Peyer's patch (tissue), 4 donors: ENCODE measurements at regions not wholly inside any gene's neighbourhood (a gene's known extent, or its start where the extent isn't known, plus 50 kb on each side); places are given as distances from the start of the nearest gene placed in this dataset.

Source experiments
- DNase-seq, 3 donors: peaks; one replicate each; pipeline ENCODE4 v3.0.0-alpha.2; 2017 to 2019
- H3K27ac ChIP-seq, 4 donors: fragments of 200-600 bp; sonication (generic); one replicate each; pipeline ENCODE4 v1.5.1; 2016 to 2019
- H3K27me3 ChIP-seq, 2 donors: fragments of 200-600 bp; sonication (generic); one replicate each; pipeline ENCODE4 v1.5.1; 2019
- H3K36me3 ChIP-seq, 3 donors: fragments of 200-600 bp; sonication (generic); one replicate each; pipeline ENCODE4 v1.5.1; 2016 to 2019
- H3K4me1 ChIP-seq, 4 donors: fragments of 200-600 bp; sonication (generic); one replicate each; pipeline ENCODE4 v1.5.1; 2016 to 2019
- H3K4me3 ChIP-seq, 4 donors: fragments of 200-600 bp; sonication (generic); 1 replicate in 3 of 4; 2 replicates in 1 of 4; pipeline ENCODE4 v1.5.1; 2016 to 2019; ENCODE audit warnings: mild to moderate bottlenecking in 1 of 4
- H3K9me3 ChIP-seq, 4 donors: fragments of 200-600 bp; sonication (generic); one replicate each; pipeline ENCODE4 v1.5.1; 2016 to 2019; ENCODE audit warnings: mild to moderate bottlenecking in 1 of 4
- CTCF ChIP-seq, 6 experiments: fragments of 450-650 bp in 4 of 6; fragments of 200-600 bp in 2 of 6; sonication (generic) in 1 of 6; IDR thresholded peaks; one replicate each; pipeline ENCODE4 v1.5.1; 2017 to 2019; ENCODE audit warnings: antibody characterized with exemption in 6 of 6, mild to moderate bottlenecking in 3 of 6, moderate library complexity in 1 of 6
- POLR2A ChIP-seq, 2 donors: fragments of 450-650 bp; IDR thresholded peaks; one replicate each; pipeline ENCODE4 v1.5.1; 2017; ENCODE audit warnings: antibody characterized with exemption in 2 of 2, mild to moderate bottlenecking in 2 of 2, moderate library complexity in 2 of 2

- Histone ChIP-seq H3K36me3 (no peaks in the 10 kb centered on the region), H3K4me1 (no peaks in the 10 kb centered on the region), H3K4me3 (no peak overlapping the region), H3K9me3 (no peaks in the 10 kb centered on the region), H3K27me3 (no peaks in the 10 kb centered on the region), H3K27ac (no peak overlapping the region)
- TF ChIP-seq CTCF (IDR thresholded peaks at IDR 0.05) (no peak), POLR2A (IDR thresholded peaks at IDR 0.05) (no peak)
- no peak for DNase-seq
Observed at GRCh38 chr6:9468277-9468676, 946.6 kb downstream of the TFAP2A start.

- Histone ChIP-seq H3K9me3 (no peaks in the 10 kb centered on the region), H3K36me3 (no peaks in the 10 kb centered on the region), H3K27ac (no peak overlapping the region), H3K4me1 (no peaks in the 10 kb centered on the region), H3K27me3 (no peaks in the 10 kb centered on the region), H3K4me3 (no peak overlapping the region)
- no peak for DNase-seq
- TF ChIP-seq POLR2A (IDR thresholded peaks at IDR 0.05) (no peak), CTCF (IDR thresholded peaks at IDR 0.05) (no peak)
Observed at GRCh38 chr6:9467741-9468140, 947.1 kb downstream of the TFAP2A start.

GRCh38 chr6:9464583-9464982 is 950.3 kb downstream of the TFAP2A start:
- TF ChIP-seq POLR2A (IDR thresholded peaks at IDR 0.05), result no peak
- TF ChIP-seq CTCF (IDR thresholded peaks at IDR 0.05), result no peak

DNA sequence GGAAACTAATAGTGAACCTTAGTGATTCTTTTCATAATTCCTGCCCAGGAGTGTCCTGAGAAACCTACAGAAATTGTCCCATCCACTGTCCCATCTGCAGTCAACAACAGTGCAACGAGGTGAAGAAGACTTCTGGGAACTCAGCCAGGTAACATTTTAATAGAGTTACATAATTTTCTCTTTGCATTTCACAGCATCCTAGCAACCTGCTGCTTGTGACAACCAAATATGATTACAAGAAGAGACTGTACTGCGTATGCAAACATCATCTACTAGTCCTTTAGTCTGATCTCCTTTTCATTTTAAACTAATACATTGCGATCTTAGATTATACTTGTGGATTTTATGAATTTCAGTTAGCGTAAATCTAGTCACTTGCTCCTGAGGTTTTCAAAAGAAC is 951.6 kb downstream of the TFAP2A start:
- H3K27ac ChIP-seq, result no peak overlapping the region
- DNase-seq, result no peak
- no peaks in the 10 kb centered on the region for H3K4me1 ChIP-seq
- no peak overlapping the region for H3K4me3 ChIP-seq
- no peaks in the 10 kb centered on the region for H3K9me3 ChIP-seq
- TF ChIP-seq CTCF (IDR thresholded peaks at IDR 0.05) (no peak), POLR2A (IDR thresholded peaks at IDR 0.05) (no peak)
- no peaks in the 10 kb centered on the region for H3K36me3 ChIP-seq
- H3K27me3 ChIP-seq, result no peaks in the 10 kb centered on the region

More at GRCh38 chr6:9464583-9464982, 950.3 kb downstream of the TFAP2A start:
- no peaks in the 10 kb centered on the region for H3K36me3 ChIP-seq
- no peak for DNase-seq
- H3K4me1 ChIP-seq, result no peaks in the 10 kb centered on the region
- no peaks in the 10 kb centered on the region for H3K9me3 ChIP-seq
- no peak overlapping the region for H3K27ac ChIP-seq
- H3K4me3 ChIP-seq, result no peak overlapping the region
- H3K27me3 ChIP-seq, result no peaks in the 10 kb centered on the region

- no peaks in the 10 kb centered on the region for H3K27me3 ChIP-seq
- H3K36me3 ChIP-seq, result no peaks in the 10 kb centered on the region
- no peak for DNase-seq
- no peak overlapping the region for H3K27ac ChIP-seq
- no peaks in the 10 kb centered on the region for H3K9me3 ChIP-seq
- H3K4me1 ChIP-seq, result no peaks in the 10 kb centered on the region
- H3K4me3 ChIP-seq, result no peak overlapping the region
- TF ChIP-seq CTCF (IDR thresholded peaks at IDR 0.05) (no peak), POLR2A (IDR thresholded peaks at IDR 0.05) (no peak)
Observed at GRCh38 chr6:9461188-9461587, 953.7 kb downstream of the TFAP2A start.

GRCh38 chr6:9458424-9458823 is 956.5 kb downstream of the TFAP2A start:
- H3K9me3 ChIP-seq, result no peaks in the 10 kb centered on the region
- H3K36me3 ChIP-seq, result no peaks in the 10 kb centered on the region
- no peaks in the 10 kb centered on the region for H3K4me1 ChIP-seq
- no peak overlapping the region for H3K4me3 ChIP-seq
- TF ChIP-seq POLR2A (IDR thresholded peaks at IDR 0.05) (no peak), CTCF (IDR thresholded peaks at IDR 0.05) (no peak)
- no peaks in the 10 kb centered on the region for H3K27me3 ChIP-seq
- H3K27ac ChIP-seq, result no peak overlapping the region
- no peak for DNase-seq
